HG02973 (cell line): ENCODE measurements at regions not wholly inside any gene's neighbourhood (a gene's known extent, or its start where the extent isn't known, plus 50 kb on each side); places are given as distances from the start of the nearest gene placed in this dataset.
"Not testable (repeated sequence)": the region's sequence is repeated elsewhere in the genome, so short reads cannot be mapped to it uniquely, and the experiment has no call there.

ENCODE experiments used
- ATAC-seq: cut with Tn5 transposase; IDR thresholded peaks from one replicate; pipeline ENCODE4 v1.9.1; 2021; ENCODE audit warnings: moderate library complexity; ENCODE audit not compliant: unreplicated experiment

DNA sequence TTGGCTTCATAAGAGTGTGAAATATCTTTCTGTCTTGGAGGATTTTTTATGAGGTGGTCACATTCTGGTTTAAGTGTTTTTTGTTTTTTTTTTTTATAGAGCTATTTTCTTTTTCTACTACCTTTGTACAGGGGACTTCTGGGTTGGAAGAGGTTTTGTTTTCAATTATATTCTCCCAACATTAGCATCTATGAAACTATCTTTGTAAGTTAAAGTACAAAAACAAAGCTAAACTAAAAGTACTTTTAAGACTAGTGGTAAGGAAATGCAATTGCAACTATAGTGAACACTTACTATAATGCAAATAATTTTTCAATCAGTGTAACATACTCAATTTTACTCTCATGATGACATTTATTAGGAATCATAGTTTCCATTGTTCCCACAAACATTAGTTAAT, 688.2 kb downstream of the SI start:
- ATAC-seq = no peak

DNA sequence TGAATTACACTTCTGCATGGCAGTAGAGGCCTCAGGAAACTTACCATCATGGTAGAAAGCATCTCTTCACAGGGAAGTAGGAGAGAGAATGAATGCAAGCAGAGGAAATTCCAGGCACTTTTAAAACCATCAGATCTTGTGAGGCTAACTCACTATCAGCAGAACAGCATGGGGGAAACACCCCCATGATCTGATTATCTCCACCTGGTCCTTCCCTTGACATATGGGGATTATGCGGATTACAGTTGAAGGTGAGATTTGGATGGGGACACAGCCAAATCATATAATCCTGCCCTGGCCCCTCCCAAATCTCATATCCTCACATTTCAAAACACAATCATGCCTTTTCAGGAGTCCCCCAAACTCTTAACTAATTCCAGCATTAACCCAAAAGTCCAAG, 691.1 kb downstream of the SI start:
- no peak for ATAC-seq

- no peak for ATAC-seq
Measured at GRCh38 chr3:164380156-164380555, 698.1 kb downstream of the SI start.

GRCh38 chr3:164377466-164377865, 700.8 kb downstream of the SI start:
- no peak for ATAC-seq

GRCh38 chr3:164375995-164376394, 702.3 kb downstream of the SI start:
- ATAC-seq = no peak

GRCh38 chr3:164375538-164375937, 702.8 kb downstream of the SI start:
- ATAC-seq = no peak

- no peak for ATAC-seq
Measured at GRCh38 chr3:164371681-164372080, 706.6 kb downstream of the SI start.

DNA sequence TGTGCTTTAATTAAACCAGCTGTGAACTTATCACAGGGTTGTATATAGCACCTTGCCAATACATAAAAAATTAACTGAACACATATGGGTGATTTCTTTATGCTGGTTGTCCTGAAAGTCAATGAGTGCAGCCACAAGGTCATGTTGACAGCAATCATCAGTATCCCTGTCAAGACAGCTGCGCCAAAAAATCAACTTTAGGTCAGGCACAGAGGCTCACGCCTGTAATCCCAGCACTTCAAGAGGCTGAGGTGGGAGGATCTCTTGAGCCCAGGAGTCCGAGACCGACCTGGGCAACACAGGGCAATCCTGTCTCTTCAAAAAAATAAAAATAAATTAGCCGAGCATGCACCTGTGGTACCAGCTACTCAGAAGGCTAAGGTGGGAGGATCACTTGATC, 707.3 kb downstream of the SI start:
- no peak for ATAC-seq

DNA sequence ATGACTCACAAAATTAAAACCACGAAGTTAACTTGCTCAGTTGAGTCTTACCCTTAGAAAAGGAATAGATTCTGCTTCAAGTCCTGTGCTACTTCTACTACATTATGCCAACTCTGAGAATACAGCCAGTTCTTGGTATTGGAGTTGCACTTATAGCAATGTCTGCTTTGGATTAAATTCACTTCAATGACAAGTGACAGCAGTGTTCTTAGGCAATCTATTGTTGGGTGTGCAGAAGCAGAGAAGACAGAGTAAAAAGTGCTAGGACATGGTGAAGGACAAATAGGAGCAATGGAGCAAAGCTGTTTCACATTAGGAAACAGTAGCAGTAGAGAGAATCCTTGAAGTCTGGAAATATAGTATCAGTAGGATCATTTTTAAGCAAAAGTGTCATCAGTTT, 713.1 kb downstream of the SI start:
- ATAC-seq = no peak

- no peak for ATAC-seq
Measured at GRCh38 chr3:164364111-164364510, 714.2 kb downstream of the SI start.

DNA sequence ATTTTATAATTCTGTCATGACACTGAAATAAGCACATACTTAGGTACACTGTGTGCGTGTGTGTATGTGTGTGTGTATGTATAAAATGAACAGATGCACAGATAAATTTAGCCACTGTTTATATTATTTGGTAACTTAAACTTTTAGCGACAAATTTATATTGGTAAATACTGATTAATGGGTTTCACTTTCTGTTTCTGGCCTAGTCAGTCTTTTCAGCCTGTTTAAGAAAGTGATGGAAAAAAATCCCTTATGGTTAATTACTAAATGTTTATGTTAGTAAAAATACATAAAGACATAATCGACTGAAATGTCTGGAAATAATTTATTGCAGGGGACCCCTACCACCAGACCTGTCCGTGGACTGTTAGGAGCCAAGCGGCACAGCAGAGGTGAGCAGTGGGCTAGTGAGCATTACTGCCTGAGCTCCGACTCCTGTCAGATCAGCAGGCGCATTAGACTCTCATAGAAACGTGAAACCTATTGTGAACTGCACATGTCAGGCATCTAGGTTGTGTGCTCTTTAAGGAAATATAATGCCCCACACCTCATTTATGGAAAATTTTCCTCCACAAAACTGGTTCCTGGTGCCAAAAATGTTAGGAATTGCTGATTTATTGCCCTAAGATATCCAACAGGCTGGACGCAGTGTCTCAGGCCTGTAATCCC, 717.4 kb downstream of the SI start:
- ATAC-seq = no peak

DNA sequence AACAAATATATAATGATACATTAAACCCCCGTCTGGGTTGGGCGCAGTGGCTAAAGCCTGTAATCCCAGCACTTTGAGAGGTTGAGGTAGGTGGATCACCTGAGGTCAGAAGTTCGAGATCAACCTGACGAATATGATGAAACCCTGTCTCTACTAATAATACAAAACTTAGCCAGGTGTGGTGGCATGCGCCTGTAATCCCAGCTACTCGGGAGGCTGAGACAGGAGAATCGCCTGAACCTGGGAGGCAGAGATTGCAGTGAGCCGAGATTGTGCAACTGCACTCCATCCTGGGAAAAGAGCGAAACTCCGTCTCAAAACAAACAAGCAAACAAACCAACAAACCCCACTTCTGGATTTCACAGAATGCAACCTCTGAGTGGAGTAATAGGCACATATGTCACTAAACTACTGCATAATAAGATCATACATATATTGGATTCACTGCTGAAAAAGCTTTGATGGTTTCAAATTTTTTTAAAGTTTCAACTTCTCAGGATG, 718.2 kb downstream of the SI start:
- no peak for ATAC-seq

DNA sequence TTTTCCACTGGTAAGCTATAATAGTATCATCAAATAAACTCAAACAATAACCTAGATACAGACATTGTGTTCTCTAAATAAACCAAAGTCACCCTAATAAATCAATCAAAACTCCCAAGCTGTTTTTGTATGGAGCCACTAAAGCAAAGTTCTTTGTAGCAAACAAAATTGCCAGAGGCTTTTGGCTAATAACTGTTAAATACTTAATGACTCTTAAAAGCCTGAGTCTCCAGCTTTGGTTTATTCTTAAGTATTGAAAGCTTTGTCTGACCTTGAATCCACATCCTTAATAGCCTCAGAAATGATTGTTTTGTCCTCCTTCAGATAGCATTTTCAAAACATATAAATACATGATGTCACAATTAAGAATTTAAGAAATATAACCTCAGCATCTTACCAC, 725.3 kb downstream of the SI start:
- ATAC-seq = no peak

GRCh38 chr3:164351131-164351530, 727.2 kb downstream of the SI start:
- ATAC-seq = no peak

- not testable (repeated sequence) for ATAC-seq
Measured at GRCh38 chr3:164342206-164342605, 736.1 kb downstream of the SI start.

DNA sequence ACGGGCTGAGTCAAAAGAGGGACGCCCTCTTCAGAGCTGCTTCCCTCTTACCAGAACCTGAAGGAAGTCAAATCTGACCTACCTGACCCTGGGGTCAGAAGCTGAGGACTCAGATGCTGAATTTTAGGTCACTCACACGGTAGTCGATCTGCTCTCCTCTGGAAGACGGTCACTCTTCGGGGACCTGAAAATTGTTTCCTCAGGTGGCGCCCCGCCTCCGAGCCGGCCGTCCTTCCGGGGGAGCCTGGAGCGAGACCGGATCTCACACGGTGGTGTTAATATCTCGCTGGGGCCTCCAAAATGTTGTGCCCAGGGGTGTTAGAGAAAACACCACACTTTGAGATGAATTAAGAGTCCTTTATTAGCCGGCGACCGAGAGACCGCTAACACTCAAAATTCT, 737.2 kb downstream of the SI start:
- no peak for ATAC-seq

- ATAC-seq = no peak
Measured at GRCh38 chr3:164340273-164340672, 738.0 kb downstream of the SI start.

GRCh38 chr3:164332831-164333802, 745.2 kb downstream of the SI start:
- no peak for ATAC-seq

DNA sequence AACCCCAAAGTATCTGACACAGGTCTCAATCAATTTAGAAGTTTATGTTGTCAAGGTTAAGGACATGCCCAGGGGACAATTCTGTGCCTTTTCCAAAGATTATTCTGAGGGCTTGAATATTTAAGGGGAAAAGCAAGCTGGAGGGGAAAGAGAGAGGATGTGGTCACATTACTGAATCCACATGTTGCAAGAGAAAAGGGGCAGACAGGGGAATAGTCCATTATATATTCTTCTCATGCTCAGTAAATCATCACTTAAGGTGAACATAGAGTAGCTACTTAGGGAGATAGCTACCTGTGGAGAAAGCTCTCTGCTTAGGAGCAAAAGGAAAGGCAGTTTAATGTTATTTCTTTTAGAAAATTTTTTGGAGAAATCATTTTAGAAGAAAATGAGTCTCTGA, 751.6 kb downstream of the SI start:
- no peak for ATAC-seq

DNA sequence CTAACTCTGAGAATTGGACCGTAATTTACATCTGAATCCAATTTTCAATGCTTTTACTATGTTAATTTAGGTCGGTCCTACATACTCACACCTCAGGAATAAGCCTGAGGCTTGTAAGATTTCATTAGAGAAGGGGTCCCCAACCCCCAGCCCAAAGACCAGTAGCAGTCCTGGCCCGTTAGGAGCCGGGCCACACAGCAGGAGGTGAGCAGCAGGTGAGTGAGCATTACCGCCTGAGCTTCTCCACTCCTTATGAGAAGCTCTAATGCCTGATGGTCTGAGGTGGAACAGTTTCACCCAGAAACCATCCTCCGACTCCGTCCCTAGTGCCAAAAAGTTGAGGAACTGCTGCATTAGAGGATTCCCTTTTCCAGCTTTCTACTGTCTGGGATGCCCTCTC, 757.3 kb downstream of the SI start:
- ATAC-seq = no peak

DNA sequence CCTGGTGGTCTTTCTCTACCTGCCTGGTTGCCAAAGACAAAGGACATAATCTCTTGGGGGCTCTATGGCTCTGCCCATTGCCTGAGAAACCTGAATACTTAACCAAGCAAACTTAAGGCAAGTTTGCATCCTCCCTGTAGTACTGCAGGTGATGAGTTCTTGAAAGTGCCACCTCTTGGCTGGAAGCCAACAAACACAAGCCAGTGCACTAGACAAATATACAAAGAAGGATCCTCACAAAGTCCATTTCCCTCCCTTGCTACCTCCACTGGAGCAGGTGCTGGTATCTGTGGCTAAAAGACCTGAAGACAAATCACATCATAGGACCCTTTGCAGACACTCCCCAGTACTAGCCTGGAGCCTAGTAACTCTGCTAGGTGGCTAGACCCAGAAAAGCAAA, 772.3 kb downstream of the SI start:
- no peak for ATAC-seq

GRCh38 chr3:164303894-164304293, 774.4 kb downstream of the SI start:
- ATAC-seq = no peak
